GM19328 (cell line): ENCODE measurements at regions not wholly inside any gene's neighbourhood (a gene's known extent, or its start where the extent isn't known, plus 50 kb on each side); places are given as distances from the start of the nearest gene placed in this dataset.

Source experiments
- ATAC-seq: cut with Tn5 transposase; IDR thresholded peaks from one replicate; pipeline ENCODE4 v1.9.1; 2021; ENCODE audit warnings: mild to moderate bottlenecking, moderate library complexity; ENCODE audit not compliant: unreplicated experiment

GRCh38 chr10:1933215-1933614, 195.9 kb upstream of the ADARB2 start:
- ATAC-seq: no peak

- no peak for ATAC-seq
Observed at GRCh38 chr10:1932692-1933094, 195.4 kb upstream of the ADARB2 start.

- no peak for ATAC-seq
Observed at GRCh38 chr10:1928606-1929005, 191.3 kb upstream of the ADARB2 start.

GRCh38 chr10:1923998-1924397, 186.7 kb upstream of the ADARB2 start:
- ATAC-seq: no peak

GRCh38 chr10:1923586-1923985, 186.3 kb upstream of the ADARB2 start:
- no peak for ATAC-seq

GRCh38 chr10:1920941-1921340, 183.6 kb upstream of the ADARB2 start:
- no peak for ATAC-seq

- ATAC-seq: no peak
Observed at GRCh38 chr10:1920127-1920526, 182.8 kb upstream of the ADARB2 start.

- no peak for ATAC-seq
Observed at GRCh38 chr10:1911771-1912170, 174.4 kb upstream of the ADARB2 start.

- ATAC-seq: no peak
Observed at GRCh38 chr10:1903982-1904381, 166.7 kb upstream of the ADARB2 start.

- no peak for ATAC-seq
Observed at GRCh38 chr10:1896153-1896552, 158.8 kb upstream of the ADARB2 start.

GRCh38 chr10:1895691-1896090, 158.4 kb upstream of the ADARB2 start:
- no peak for ATAC-seq

GRCh38 chr10:1894912-1895311, 157.6 kb upstream of the ADARB2 start:
- no peak for ATAC-seq

- ATAC-seq: no peak
Observed at GRCh38 chr10:1893941-1894340, 156.6 kb upstream of the ADARB2 start.

GRCh38 chr10:1886039-1886438, 148.7 kb upstream of the ADARB2 start:
- ATAC-seq: no peak

GRCh38 chr10:1882728-1883127, 145.4 kb upstream of the ADARB2 start:
- no peak for ATAC-seq

GRCh38 chr10:1882180-1882579, 144.9 kb upstream of the ADARB2 start:
- no peak for ATAC-seq

GRCh38 chr10:1881636-1882035, 144.3 kb upstream of the ADARB2 start:
- ATAC-seq: no peak

GRCh38 chr10:1874533-1874932, 137.2 kb upstream of the ADARB2 start:
- ATAC-seq: no peak

- ATAC-seq: no peak
Observed at GRCh38 chr10:1873661-1874315, 136.5 kb upstream of the ADARB2 start.

GRCh38 chr10:1872151-1872726, 134.9 kb upstream of the ADARB2 start:
- no peak for ATAC-seq

GRCh38 chr10:1870491-1870890, 133.2 kb upstream of the ADARB2 start:
- no peak for ATAC-seq

GRCh38 chr10:1869861-1870260, 132.5 kb upstream of the ADARB2 start:
- ATAC-seq: no peak

- no peak for ATAC-seq
Observed at GRCh38 chr10:1860351-1860750, 123.0 kb upstream of the ADARB2 start.
